ENCODE measurements at regions not wholly inside any gene's neighbourhood (a gene's known extent, or its start where the extent isn't known, plus 50 kb on each side); places are given as distances from the start of the nearest gene placed in this dataset.

GRCh38 chr1:55359611-55360010 is 144.4 kb upstream of the USP24 start:
- WGBS (ENCODE audit: insufficient coverage): 100% methylated on average over 2 of the region's 3 CpGs
- H3K4me1 ChIP-seq (ENCODE audit: control extremely low read depth in 1 of 4, control insufficient read depth in 4 of 4, insufficient read depth in 4 of 4, low read length in 3 of 4): peaks cover 0 to 4% (median under 1%) of the 10 kb centered on the region in 4 experiments
- H3K36me3 ChIP-seq (ENCODE audit: control insufficient read depth in 4 of 4, insufficient read depth in 4 of 4, low read length in 3 of 4): no peaks in the 10 kb centered on the region
- peaks cover 0 to 4% (median 0%) of the 10 kb centered on the region in 5 experiments for H3K27me3 ChIP-seq (replicated peaks in 2 of 5; ENCODE audit: control insufficient read depth in 4 of 5, insufficient read depth in 5 of 5, low read length in 4 of 5)
- ChIA-PET CTCF (no interaction called here), POLR2A (no interaction called here)
- no peak for DNase-seq
- H3K4me3 ChIP-seq (ENCODE audit: control insufficient read depth in 1 of 7, extremely low read depth in 1 of 7, insufficient read depth in 4 of 7, low read depth in 2 of 7, low read length in 6 of 7): no peak overlapping the region
- no peaks in the 10 kb centered on the region for H3K9me3 ChIP-seq (ENCODE audit: control extremely low read depth in 1 of 5, control insufficient read depth in 4 of 5, insufficient read depth in 2 of 5, low read depth in 1 of 5, low read length in 4 of 5)
- H3K27ac ChIP-seq (ENCODE audit: insufficient read depth in 1 of 2, low read depth in 1 of 2, low read length in 2 of 2, poor library complexity in 1 of 2, severe bottlenecking in 2 of 2): no peak overlapping the region

GRCh38 chr1:55358581-55358980 is 143.4 kb upstream of the USP24 start:
- H3K4me3 ChIP-seq (ENCODE audit: control insufficient read depth in 1 of 7, extremely low read depth in 1 of 7, insufficient read depth in 4 of 7, low read depth in 2 of 7, low read length in 6 of 7): no peak overlapping the region
- no peaks in the 10 kb centered on the region for H3K9me3 ChIP-seq (ENCODE audit: control extremely low read depth in 1 of 5, control insufficient read depth in 4 of 5, insufficient read depth in 2 of 5, low read depth in 1 of 5, low read length in 4 of 5)
- peaks cover 0 to 4% (median under 1%) of the 10 kb centered on the region in 4 experiments for H3K4me1 ChIP-seq (ENCODE audit: control extremely low read depth in 1 of 4, control insufficient read depth in 4 of 4, insufficient read depth in 4 of 4, low read length in 3 of 4)
- no peaks in the 10 kb centered on the region for H3K36me3 ChIP-seq (ENCODE audit: control insufficient read depth in 4 of 4, insufficient read depth in 4 of 4, low read length in 3 of 4)
- H3K27me3 ChIP-seq (replicated peaks in 2 of 5; ENCODE audit: control insufficient read depth in 4 of 5, insufficient read depth in 5 of 5, low read length in 4 of 5): peaks cover 0 to 2% (median 0%) of the 10 kb centered on the region in 5 experiments
- H3K27ac ChIP-seq (ENCODE audit: insufficient read depth in 1 of 2, low read depth in 1 of 2, low read length in 2 of 2, poor library complexity in 1 of 2, severe bottlenecking in 2 of 2): no peak overlapping the region
- ChIA-PET POLR2A (no interaction called here), CTCF (interaction anchor here (1.6 kb wide), 1 partner anchor 17 kb away, joined by 3 read pairs; no protein-coding TSS in a partner anchor)
- DNase-seq: no peak

- H3K36me3 ChIP-seq (ENCODE audit: control insufficient read depth in 4 of 4, insufficient read depth in 4 of 4, low read length in 3 of 4): no peaks in the 10 kb centered on the region
- H3K9me3 ChIP-seq (ENCODE audit: control extremely low read depth in 1 of 5, control insufficient read depth in 4 of 5, insufficient read depth in 2 of 5, low read depth in 1 of 5, low read length in 4 of 5): no peaks in the 10 kb centered on the region
- H3K27me3 ChIP-seq (replicated peaks in 2 of 5; ENCODE audit: control insufficient read depth in 4 of 5, insufficient read depth in 5 of 5, low read length in 4 of 5): peaks cover 0 to 2% (median 0%) of the 10 kb centered on the region in 5 experiments
- no peak overlapping the region for H3K4me3 ChIP-seq (ENCODE audit: control insufficient read depth in 1 of 7, extremely low read depth in 1 of 7, insufficient read depth in 4 of 7, low read depth in 2 of 7, low read length in 6 of 7)
- CTCF ChIA-PET: no interaction called here
- H3K27ac ChIP-seq (ENCODE audit: insufficient read depth in 1 of 2, low read depth in 1 of 2, low read length in 2 of 2, poor library complexity in 1 of 2, severe bottlenecking in 2 of 2): no peak overlapping the region
- no peaks in the 10 kb centered on the region for H3K4me1 ChIP-seq (ENCODE audit: control extremely low read depth in 1 of 4, control insufficient read depth in 4 of 4, insufficient read depth in 4 of 4, low read length in 3 of 4)
- POLR2A ChIA-PET: no interaction called here
- no CpG with 5 or more reads among the region's 4 CpGs for WGBS (ENCODE audit: insufficient coverage)
- DNase-seq: no peak
These were observed 140.4 kb upstream of the USP24 start for GRCh38 chr1:55355549-55355948.

GRCh38 chr1:55353707-55354620 is 138.8 kb upstream of the USP24 start:
- Histone ChIP-seq H3K4me3 (ENCODE audit: control insufficient read depth in 1 of 7, extremely low read depth in 1 of 7, insufficient read depth in 4 of 7, low read depth in 2 of 7, low read length in 6 of 7) (no peak overlapping the region), H3K9me3 (ENCODE audit: control extremely low read depth in 1 of 5, control insufficient read depth in 4 of 5, insufficient read depth in 2 of 5, low read depth in 1 of 5, low read length in 4 of 5) (no peaks in the 10 kb centered on the region), H3K4me1 (ENCODE audit: control extremely low read depth in 1 of 4, control insufficient read depth in 4 of 4, insufficient read depth in 4 of 4, low read length in 3 of 4) (no peaks in the 10 kb centered on the region), H3K27me3 (replicated peaks in 2 of 5; ENCODE audit: control insufficient read depth in 4 of 5, insufficient read depth in 5 of 5, low read length in 4 of 5) (peaks cover 0 to 2% (median 0%) of the 10 kb centered on the region in 5 experiments), H3K36me3 (ENCODE audit: control insufficient read depth in 4 of 4, insufficient read depth in 4 of 4, low read length in 3 of 4) (no peaks in the 10 kb centered on the region), H3K27ac (ENCODE audit: insufficient read depth in 1 of 2, low read depth in 1 of 2, low read length in 2 of 2, poor library complexity in 1 of 2, severe bottlenecking in 2 of 2) (no peak overlapping the region)
- 92% methylated on average over 10 of the region's 10 CpGs for WGBS (ENCODE audit: insufficient coverage)
- DNase-seq: no peak
- ChIA-PET POLR2A (no interaction called here), CTCF (interaction anchor here (0.8 kb wide), 1 partner anchor 409 kb away, joined by 3 read pairs; no protein-coding TSS in a partner anchor)

- DNase-seq: no peak
- POLR2A ChIA-PET: no interaction called here
- H3K27ac ChIP-seq (ENCODE audit: insufficient read depth in 1 of 2, low read depth in 1 of 2, low read length in 2 of 2, poor library complexity in 1 of 2, severe bottlenecking in 2 of 2): no peak overlapping the region
- no CpG with 5 or more reads among the region's 1 CpG for WGBS (ENCODE audit: insufficient coverage)
- no peaks in the 10 kb centered on the region for H3K9me3 ChIP-seq (ENCODE audit: control extremely low read depth in 1 of 5, control insufficient read depth in 4 of 5, insufficient read depth in 2 of 5, low read depth in 1 of 5, low read length in 4 of 5)
- no peaks in the 10 kb centered on the region for H3K4me1 ChIP-seq (ENCODE audit: control extremely low read depth in 1 of 4, control insufficient read depth in 4 of 4, insufficient read depth in 4 of 4, low read length in 3 of 4)
- no peaks in the 10 kb centered on the region for H3K36me3 ChIP-seq (ENCODE audit: control insufficient read depth in 4 of 4, insufficient read depth in 4 of 4, low read length in 3 of 4)
- peaks cover 0 to 3% (median 0%) of the 10 kb centered on the region in 5 experiments for H3K27me3 ChIP-seq (replicated peaks in 2 of 5; ENCODE audit: control insufficient read depth in 4 of 5, insufficient read depth in 5 of 5, low read length in 4 of 5)
- CTCF ChIA-PET: no interaction called here
- H3K4me3 ChIP-seq (ENCODE audit: control insufficient read depth in 1 of 7, extremely low read depth in 1 of 7, insufficient read depth in 4 of 7, low read depth in 2 of 7, low read length in 6 of 7): no peak overlapping the region
These were observed 137.6 kb upstream of the USP24 start for GRCh38 chr1:55352811-55353180.

GRCh38 chr1:55352080-55352810 is 137.1 kb upstream of the USP24 start:
- no peak overlapping the region for H3K4me3 ChIP-seq (ENCODE audit: control insufficient read depth in 1 of 7, extremely low read depth in 1 of 7, insufficient read depth in 4 of 7, low read depth in 2 of 7, low read length in 6 of 7)
- ChIA-PET CTCF (no interaction called here), POLR2A (no interaction called here)
- peaks cover 0 to 1% (median 0%) of the 10 kb centered on the region in 5 experiments for H3K27me3 ChIP-seq (replicated peaks in 2 of 5; ENCODE audit: control insufficient read depth in 4 of 5, insufficient read depth in 5 of 5, low read length in 4 of 5)
- H3K9me3 ChIP-seq (ENCODE audit: control extremely low read depth in 1 of 5, control insufficient read depth in 4 of 5, insufficient read depth in 2 of 5, low read depth in 1 of 5, low read length in 4 of 5): no peaks in the 10 kb centered on the region
- H3K4me1 ChIP-seq (ENCODE audit: control extremely low read depth in 1 of 4, control insufficient read depth in 4 of 4, insufficient read depth in 4 of 4, low read length in 3 of 4): no peaks in the 10 kb centered on the region
- WGBS (ENCODE audit: insufficient coverage): 95% methylated on average over 3 of the region's 7 CpGs
- H3K36me3 ChIP-seq (ENCODE audit: control insufficient read depth in 4 of 4, insufficient read depth in 4 of 4, low read length in 3 of 4): no peaks in the 10 kb centered on the region
- no peak overlapping the region for H3K27ac ChIP-seq (ENCODE audit: insufficient read depth in 1 of 2, low read depth in 1 of 2, low read length in 2 of 2, poor library complexity in 1 of 2, severe bottlenecking in 2 of 2)
- DNase-seq: no peak

GRCh38 chr1:55348356-55348755 is 133.2 kb upstream of the USP24 start:
- POLR2A ChIA-PET: no interaction called here
- peaks cover 0 to 1% (median 0%) of the 10 kb centered on the region in 5 experiments for H3K27me3 ChIP-seq (replicated peaks in 2 of 5; ENCODE audit: control insufficient read depth in 4 of 5, insufficient read depth in 5 of 5, low read length in 4 of 5)
- no peak overlapping the region for H3K27ac ChIP-seq (ENCODE audit: insufficient read depth in 1 of 2, low read depth in 1 of 2, low read length in 2 of 2, poor library complexity in 1 of 2, severe bottlenecking in 2 of 2)
- H3K9me3 ChIP-seq (ENCODE audit: control extremely low read depth in 1 of 5, control insufficient read depth in 4 of 5, insufficient read depth in 2 of 5, low read depth in 1 of 5, low read length in 4 of 5): no peaks in the 10 kb centered on the region
- no peak overlapping the region for H3K4me3 ChIP-seq (ENCODE audit: control insufficient read depth in 1 of 7, extremely low read depth in 1 of 7, insufficient read depth in 4 of 7, low read depth in 2 of 7, low read length in 6 of 7)
- H3K36me3 ChIP-seq (ENCODE audit: control insufficient read depth in 4 of 4, insufficient read depth in 4 of 4, low read length in 3 of 4): no peaks in the 10 kb centered on the region
- no peak for DNase-seq
- 0% methylated on average over 1 of the region's 1 CpG for WGBS (ENCODE audit: insufficient coverage)
- H3K4me1 ChIP-seq (ENCODE audit: control extremely low read depth in 1 of 4, control insufficient read depth in 4 of 4, insufficient read depth in 4 of 4, low read length in 3 of 4): no peaks in the 10 kb centered on the region
- CTCF ChIA-PET: no interaction called here

All from common myeloid progenitor, CD34-positive (primary cell).